ENCODE measurements at regions not wholly inside any gene's neighbourhood (a gene's known extent, or its start where the extent isn't known, plus 50 kb on each side); places are given as distances from the start of the nearest gene placed in this dataset.

GRCh38 chr12:124717318-124717717 lies 146.3 kb downstream of the SCARB1 start:
- Histone ChIP-seq H3K9ac (ENCODE audit: low read depth, low read length) (no peak overlapping the region), H3K14ac (replicated peaks; ENCODE audit: low read depth, low read length) (no peak overlapping the region), H3K9me3 (ENCODE audit: control insufficient read depth, insufficient read depth, low read length) (no peaks in the 10 kb centered on the region), H3K27me3 (ENCODE audit: control insufficient read depth, insufficient read depth, low read length) (no peaks in the 10 kb centered on the region), H3K4me2 (ENCODE audit: low read depth, low read length) (no peak overlapping the region), H3K23ac (ENCODE audit: low read depth, low read length) (no peak overlapping the region), H2BK120ac (ENCODE audit: low read depth, low read length) (no peak overlapping the region), H3K4ac (ENCODE audit: low read depth, low read length) (no peak overlapping the region), H3K9me1 (ENCODE audit: insufficient read depth, low read length) (no peaks in the 10 kb centered on the region; the same call in 1 of the 2 replicates), H2BK15ac (ENCODE audit: low read depth, low read length) (no peak overlapping the region), H2AK9ac (replicated peaks; ENCODE audit: low read depth, low read length, poor library complexity) (no peak overlapping the region), H2AK5ac (ENCODE audit: low read depth, low read length) (no peak overlapping the region), H2AFZ (replicated peaks; ENCODE audit: low read length, poor library complexity) (no peak overlapping the region), H3K36me3 (ENCODE audit: control insufficient read depth, insufficient read depth, low read length) (no peaks in the 10 kb centered on the region), H3K4me1 (ENCODE audit: control insufficient read depth, insufficient read depth, low read length) (peaks cover 17% of the 10 kb centered on the region), H4K20me1 (ENCODE audit: insufficient read depth, low read length) (peaks cover 3% of the 10 kb centered on the region; the same call in 1 of the 2 replicates), H3K4me3 (ENCODE audit: insufficient read depth, low read depth, low read length) (no peak overlapping the region), H4K5ac (ENCODE audit: low read depth, low read length) (no peak overlapping the region), H2BK5ac (ENCODE audit: low read depth, low read length, poor library complexity, severe bottlenecking) (no peak overlapping the region), H4K8ac (ENCODE audit: low read depth in 2 of 2, low read length in 2 of 2) (no peak overlapping the region), H3K79me1 (ENCODE audit: low read depth in 1 of 2, low read length in 2 of 2) (no peaks in the 10 kb centered on the region), H2BK20ac (ENCODE audit: low read depth, low read length) (no peak overlapping the region), H3K27ac (ENCODE audit: insufficient read depth, low read length) (no peak overlapping the region), H4K91ac (ENCODE audit: insufficient read depth, low read depth, low read length) (no peak overlapping the region), H3K56ac (ENCODE audit: extremely low read depth, insufficient read depth, low read length) (no peak overlapping the region), H3K18ac (ENCODE audit: low read depth, low read length) (no peak overlapping the region)
- BruUV-seq (replicated peaks): no TSS peak
- CTCF ChIA-PET: no interaction called here
- DNase-seq: no peak
- dilution Hi-C loops (cut with HindIII; ENCODE audit: low sequenced_read_pairs, unreplicated experiment): no loop called here
- POLR2A ChIA-PET (ENCODE audit: unreplicated experiment): interaction anchor here (0.6 kb wide), 1 partner anchor 198 kb away, joined by 3 read pairs; no protein-coding TSS in a partner anchor
- ATAC-seq (ENCODE audit: low read depth): no peak
- intact Hi-C loops (cut with micrococcal nuclease): no loop called here
- 95% methylated on average over 3 of the region's 4 CpGs; no CpG with 5 or more reads in 1 of the 2 experiments for WGBS, 2 experiments (ENCODE audit: extremely low coverage in 2 of 2, insufficient read length in 1 of 2)
- in situ Hi-C loops (cut with MboI; ENCODE audit: low sequenced_read_pairs): no loop called here
- TF ChIP-seq SMC3 (IDR thresholded peaks at IDR 0.05; ENCODE audit: low read depth, low read length): no peak
- TF ChIP-seq FOS (IDR thresholded peaks at IDR 0.05; ENCODE audit: low read depth, low read length): no peak
- TF ChIP-seq CTCF (conservative IDR thresholded peaks at IDR 0.05; ENCODE audit: low read depth, low read length): no peak
- no peak for TF ChIP-seq RFX5 (IDR thresholded peaks at IDR 0.05; ENCODE audit: low read depth, low read length)
- no peak for TF ChIP-seq BHLHE40 (IDR thresholded peaks at IDR 0.05; ENCODE audit: low read depth, low read length)
- TF ChIP-seq CEBPB (IDR thresholded peaks at IDR 0.05; ENCODE audit: low read depth, low read length): no peak
- no peak for TF ChIP-seq MAFK (IDR thresholded peaks at IDR 0.05; ENCODE audit: low read depth, low read length)
- TF ChIP-seq POLR2A (IDR thresholded peaks at IDR 0.05; ENCODE audit: low read depth, low read length): no peak
- no peak for TF ChIP-seq ELK1 (IDR thresholded peaks at IDR 0.05; ENCODE audit: borderline replicate concordance, low read depth, low read length)
- no peak for TF ChIP-seq MAZ (IDR thresholded peaks at IDR 0.05; ENCODE audit: borderline replicate concordance, low read depth, low read length)
- no peak for TF ChIP-seq CHD1 (IDR thresholded peaks at IDR 0.05; ENCODE audit: low read depth, low read length)
- no peak for TF ChIP-seq MXI1 (IDR thresholded peaks at IDR 0.05; ENCODE audit: borderline replicate concordance, low read depth, low read length)
- no peak for TF ChIP-seq RCOR1 (IDR thresholded peaks at IDR 0.05; ENCODE audit: insufficient replicate concordance, low read length)
- no peak for TF ChIP-seq USF2 (IDR thresholded peaks at IDR 0.05; ENCODE audit: low read depth, low read length)
- no peak for TF ChIP-seq NFE2L2 (IDR thresholded peaks at IDR 0.05; ENCODE audit: low read depth, low read length)
- no peak for TF ChIP-seq RAD21 (IDR thresholded peaks at IDR 0.05; ENCODE audit: low read length)

Measured in IMR-90 (cell line).